Heart right ventricle (tissue), 16 donors: ENCODE measurements at regions not wholly inside any gene's neighbourhood (a gene's known extent, or its start where the extent isn't known, plus 50 kb on each side); places are given as distances from the start of the nearest gene placed in this dataset.

Source experiments
- ATAC-seq, 8 donors: fragments of 200-7000 bp; cut with Tn5 transposase; one replicate each; pipeline ENCODE4 v1.9.1; 2020; ENCODE audit warnings: mild to moderate bottlenecking in 8 of 8, moderate library complexity in 8 of 8, moderate number of reproducible peaks in 1 of 8
- DNase-seq, 2 donors: peaks; one replicate each; pipeline ENCODE4 v3.0.0-alpha.2; 2020
- H3K27ac ChIP-seq, 10 donors: fragments of 200-600 bp; sonication (generic) in 2 of 10; one replicate each; pipeline versions ENCODE4 v1.5.0 to v1.8.0; 2020 to 2022; ENCODE audit warnings: mild to moderate bottlenecking in 3 of 10
- H3K27me3 ChIP-seq, 7 donors: fragments of 200-600 bp; one replicate each; pipeline ENCODE4 v1.8.0; 2021 to 2022; ENCODE audit warnings: mild to moderate bottlenecking in 2 of 7
- H3K36me3 ChIP-seq, 9 donors: fragments of 200-600 bp; sonication (generic) in 1 of 9; one replicate each; pipeline versions ENCODE4 v1.5.0 to v1.8.0; 2020 to 2022; ENCODE audit warnings: mild to moderate bottlenecking in 2 of 9
- H3K4me1 ChIP-seq, 9 donors: fragments of 200-600 bp; sonication (generic) in 1 of 9; one replicate each; pipeline versions ENCODE4 v1.5.0 to v1.8.0; 2020 to 2022; ENCODE audit warnings: mild to moderate bottlenecking in 4 of 9
- H3K4me3 ChIP-seq, 10 donors: fragments of 200-600 bp; sonication (generic) in 2 of 10; one replicate each; pipeline versions ENCODE4 v1.5.0 to v1.8.0; 2020 to 2022; ENCODE audit warnings: mild to moderate bottlenecking in 7 of 10, moderate library complexity in 2 of 10
- H3K9me3 ChIP-seq, 11 donors: fragments of 200-600 bp in 10 of 11; sonication (generic) in 2 of 11; one replicate each; pipeline versions ENCODE4 v1.5.0 to v1.8.0; 2013 to 2022; ENCODE audit warnings: mild to moderate bottlenecking in 2 of 11, control low read depth in 1 of 11, moderate library complexity in 1 of 11
- CTCF ChIP-seq, 9 donors: fragments of 200-600 bp; sonication (generic) in 2 of 9; IDR thresholded peaks; one replicate each; pipeline versions ENCODE4 v1.5.0 to v1.8.0; 2021 to 2022; ENCODE audit warnings: antibody characterized with exemption in 9 of 9, mild to moderate bottlenecking in 5 of 9, moderate library complexity in 1 of 9
- WGBS, 2 donors: extraction: QIAGEN DNeasy Blood & Tissue Kit; methylation state at CpG; one replicate each; pipeline ENCODE4 v1.1.7; 2013; ENCODE audit warnings: inconsistent platforms in 1 of 2; 5-methylcytosine and 5-hydroxymethylcytosine counted together
- intact Hi-C, 10 donors: fragments of 100-400 bp; cut with DNase I; formaldehyde crosslinking; loops; one replicate each; pipeline versions ENCODE4 v1.11.1 to v1.14.2; 2022
- donor health status: Arrhythmogenic right ventricular cardiomyopathy.
- donor health status: ischemic (EF 13 %, LVEDD 7.1; RV severe dilation, severe dysfunction).
- donor health status: healthy with polysubstance abuse.
- donor health status: DM: no; HTN: yes; CAD: no.
- donor health status: DM: no; HTN: no; CAD: no.
- donor health status: ischemic (EF 25% LVEDD 6.9; RV normal size, moderate dysfunction).
- donor health status: ischemic (EF 25% LVEDD 5.7; RV mildly dilated, moderate dysfunction).
- donor health status: healthy.
- donor health status: DM: yes; HTN: yes; CAD: no.
- donor health status: Ischemic cardiomyopathy.
- donor health status: ischemic (EF 35%, LVEDD 5.7; RV mildly dilated, moderate dysfunction).
- donor health status: nonischemic (EF 11% LVEDD 7.7; RV severe dilation, severe dysfunction).
- donor health status: DM: yes; HTN: yes; CAD: no.
- donor health status: PGD.
- donor health status: ischemic (EF 29% LVEDD 5.4; RV normal size, mild dysfunction).
- donor health status: nonischemic (EF 23%, LVEDD 6.1; RV moderate dilation, normal function).

DNA sequence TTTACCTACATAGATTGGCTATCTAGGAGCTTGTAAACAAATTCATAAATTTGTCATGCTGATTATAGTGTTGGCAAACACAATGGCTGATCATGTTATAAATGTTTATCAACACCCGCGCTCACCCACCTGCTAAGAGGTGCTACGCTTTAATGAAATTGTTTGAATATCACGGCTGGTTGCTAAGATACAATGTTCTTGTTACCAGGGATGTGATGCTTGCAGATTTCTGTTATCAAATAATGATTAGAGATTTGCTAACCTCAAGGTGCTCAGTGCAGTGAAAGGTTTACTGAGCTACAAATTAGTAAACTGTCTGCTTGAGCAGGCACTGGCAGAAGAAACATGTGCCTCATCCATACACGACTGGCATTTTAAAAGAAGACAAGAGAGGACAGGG is 160.0 kb upstream of the ZEB2 start:
- H3K4me1 ChIP-seq = peaks cover 0 to 21% (median 8%) of the 10 kb centered on the region in 9 donors
- DNase-seq = no peak

GRCh38 chr2:144678736-144679135 is 158.8 kb upstream of the ZEB2 start:
- Histone ChIP-seq H3K4me3 (no peak overlapping the region), H3K27ac (no peak overlapping the region), H3K27me3 (no peaks in the 10 kb centered on the region), H3K36me3 (no peaks in the 10 kb centered on the region), H3K4me1 (peaks cover 0 to 14% (median 8%) of the 10 kb centered on the region in 9 donors), H3K9me3 (no peaks in the 10 kb centered on the region)
- DNase-seq (no peak), ATAC-seq (no peak)
- TF ChIP-seq CTCF (IDR thresholded peaks at IDR 0.05) = no peak
- intact Hi-C loops = no loop called here
- 88 to 93% methylated on average over 1 of the region's 1 CpG for WGBS, 2 donors

More for the DNA sequence above, 160.0 kb upstream of the ZEB2 start:
- intact Hi-C loops = no loop called here
- no peak overlapping the region for H3K4me3 ChIP-seq
- WGBS, 2 donors = 68 to 71% methylated on average over 5 of the region's 5 CpGs
- H3K27ac ChIP-seq = no peak overlapping the region
- no peak for ATAC-seq
- TF ChIP-seq CTCF (IDR thresholded peaks at IDR 0.05) = no peak
- H3K9me3 ChIP-seq = no peaks in the 10 kb centered on the region
- H3K27me3 ChIP-seq = no peaks in the 10 kb centered on the region
- no peaks in the 10 kb centered on the region for H3K36me3 ChIP-seq

GRCh38 chr2:144675731-144676130 is 155.8 kb upstream of the ZEB2 start:
- ATAC-seq (no peak), DNase-seq (no peak)
- intact Hi-C loops = no loop called here
- Histone ChIP-seq H3K4me3 (no peak overlapping the region), H3K27me3 (no peaks in the 10 kb centered on the region), H3K36me3 (no peaks in the 10 kb centered on the region), H3K27ac (no peak overlapping the region), H3K4me1 (peaks cover 0 to 10% (median 0%) of the 10 kb centered on the region in 9 donors), H3K9me3 (no peaks in the 10 kb centered on the region)
- TF ChIP-seq CTCF (IDR thresholded peaks at IDR 0.05) = no peak
- 80 to 85% methylated on average over 3 of the region's 3 CpGs for WGBS, 2 donors

DNA sequence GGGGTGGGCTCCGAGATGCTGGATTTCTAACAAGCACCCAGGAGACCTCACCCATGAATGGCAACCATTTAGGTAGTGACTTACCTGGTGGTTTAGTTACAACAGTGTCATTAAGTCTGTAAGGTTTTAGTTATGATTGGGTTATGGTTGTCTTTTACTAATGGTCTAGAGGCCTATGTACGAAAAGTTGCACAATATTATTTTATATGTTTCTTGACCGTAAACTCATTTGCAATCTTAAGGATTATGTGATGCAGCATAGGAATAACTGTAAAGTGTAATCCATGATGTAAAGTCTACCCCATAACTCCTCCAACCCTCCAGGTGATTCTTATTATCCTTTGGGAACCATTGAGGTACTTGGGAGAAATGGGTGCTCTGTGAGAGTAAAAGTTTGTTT is 155.4 kb upstream of the ZEB2 start:
- ATAC-seq = no peak
- Histone ChIP-seq H3K36me3 (no peaks in the 10 kb centered on the region), H3K4me3 (no peak overlapping the region), H3K9me3 (no peaks in the 10 kb centered on the region), H3K27ac (no peak overlapping the region), H3K4me1 (peaks cover 0 to 14% (median 0%) of the 10 kb centered on the region in 9 donors), H3K27me3 (no peaks in the 10 kb centered on the region)
- no peak for TF ChIP-seq CTCF (IDR thresholded peaks at IDR 0.05)
- intact Hi-C loops = no loop called here
- WGBS, 2 donors = 92 to 98% methylated on average over 3 of the region's 3 CpGs
- DNase-seq = no peak

DNA sequence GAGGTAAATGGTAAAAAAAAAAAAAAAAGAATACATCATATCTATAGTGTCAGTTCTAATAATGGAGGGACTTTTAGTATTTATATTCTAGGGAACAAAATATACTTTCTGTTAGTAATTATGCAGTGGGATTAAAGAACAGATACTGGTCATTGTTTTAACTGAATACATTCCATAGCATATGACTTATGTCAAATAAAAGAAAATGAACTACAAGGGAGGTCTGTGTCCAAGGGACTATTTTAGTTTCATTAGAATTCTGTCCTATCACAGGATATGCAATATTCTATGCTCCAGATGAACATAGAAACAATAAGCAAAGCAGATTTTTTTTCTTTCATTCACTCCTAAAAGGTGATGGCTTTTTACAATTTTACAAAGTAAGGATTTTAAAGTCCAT is 154.2 kb upstream of the ZEB2 start:
- intact Hi-C loops = no loop called here
- ATAC-seq (no peak), DNase-seq (no peak)
- TF ChIP-seq CTCF (IDR thresholded peaks at IDR 0.05) = no peak
- no peak overlapping the region for H3K27ac ChIP-seq
- no peaks in the 10 kb centered on the region for H3K9me3 ChIP-seq
- no peak overlapping the region for H3K4me3 ChIP-seq
- H3K27me3 ChIP-seq = no peaks in the 10 kb centered on the region
- no peaks in the 10 kb centered on the region for H3K36me3 ChIP-seq
- H3K4me1 ChIP-seq = peaks cover 0 to 20% (median 0%) of the 10 kb centered on the region in 9 donors
